Activated T-helper 1 cell treated with anti-CD3 and anti-CD28 coated beads, Interleukin-12 subunit alpha, Interleukin-12 subunit beta, Interleukin-2, Interleukin-4 antibody, amounts not matched to agents 30 ng/mL and 10 ng/mL and 1 ng/mL, durations not matched to agents 14 hours and 24 hours and 36 hours (primary cell): ENCODE measurements at regions not wholly inside any gene's neighbourhood (a gene's known extent, or its start where the extent isn't known, plus 50 kb on each side); places are given as distances from the start of the nearest gene placed in this dataset.

ENCODE experiments used
- DNase-seq: peaks from one replicate; pipeline ENCODE4 v3.0.0; 2021; ENCODE audit warnings: low spot score
- H3K27ac Mint-ChIP-seq: one replicate; pipeline ENCODE4 v1.8.0; 2021; ENCODE audit warnings: mild to moderate bottlenecking, mixed read lengths
- H3K27me3 Mint-ChIP-seq: one replicate; pipeline ENCODE4 v1.8.0; 2022; ENCODE audit warnings: mild to moderate bottlenecking, moderate library complexity, mixed read lengths; ENCODE audit not compliant: insufficient read depth
- H3K36me3 Mint-ChIP-seq: one replicate; pipeline ENCODE4 v1.8.0; 2021; ENCODE audit warnings: low read depth, mixed read lengths
- H3K4me1 Mint-ChIP-seq: one replicate; pipeline ENCODE4 v1.8.0; 2021; ENCODE audit warnings: low read depth, mixed read lengths
- H3K4me3 Mint-ChIP-seq: one replicate; pipeline ENCODE4 v1.8.0; 2021; ENCODE audit warnings: mild to moderate bottlenecking, moderate library complexity, mixed read lengths
- H3K9me3 Mint-ChIP-seq: one replicate; pipeline ENCODE4 v1.8.0; 2021; ENCODE audit warnings: mixed read lengths
- intact Hi-C: fragments of 100-400 bp; cut with micrococcal nuclease; formaldehyde crosslinking; loops from one replicate; pipeline ENCODE4 v1.15.1; 2024

DNA sequence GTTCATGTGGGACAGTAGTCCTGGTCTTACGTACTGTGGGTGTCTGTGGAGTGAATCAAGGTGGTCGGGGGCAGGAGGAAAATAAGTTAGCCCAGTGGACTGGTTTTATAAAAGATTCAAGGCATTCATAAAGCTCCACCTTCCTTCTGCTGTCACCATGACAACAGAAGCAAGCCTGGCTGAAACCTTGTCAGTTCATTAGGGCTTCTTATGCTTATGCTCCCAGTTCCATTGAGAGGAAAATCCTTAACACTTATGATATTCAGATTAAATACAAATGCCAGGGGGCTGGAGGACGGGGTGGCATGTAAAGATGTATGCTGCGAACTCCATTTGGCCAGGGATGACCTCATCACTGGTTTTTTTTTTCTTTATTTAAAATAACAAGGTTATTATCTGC lies 283.1 kb upstream of the ATP10A start:
- no peak for DNase-seq
- H3K27ac Mint-ChIP-seq = no peak overlapping the region
- no peaks in the 10 kb centered on the region for H3K36me3 Mint-ChIP-seq
- H3K4me1 Mint-ChIP-seq = no peaks in the 10 kb centered on the region
- H3K4me3 Mint-ChIP-seq = no peak overlapping the region
- no peaks in the 10 kb centered on the region for H3K9me3 Mint-ChIP-seq
- peaks cover 2% of the 10 kb centered on the region for H3K27me3 Mint-ChIP-seq
- intact Hi-C loops = no loop called here

DNA sequence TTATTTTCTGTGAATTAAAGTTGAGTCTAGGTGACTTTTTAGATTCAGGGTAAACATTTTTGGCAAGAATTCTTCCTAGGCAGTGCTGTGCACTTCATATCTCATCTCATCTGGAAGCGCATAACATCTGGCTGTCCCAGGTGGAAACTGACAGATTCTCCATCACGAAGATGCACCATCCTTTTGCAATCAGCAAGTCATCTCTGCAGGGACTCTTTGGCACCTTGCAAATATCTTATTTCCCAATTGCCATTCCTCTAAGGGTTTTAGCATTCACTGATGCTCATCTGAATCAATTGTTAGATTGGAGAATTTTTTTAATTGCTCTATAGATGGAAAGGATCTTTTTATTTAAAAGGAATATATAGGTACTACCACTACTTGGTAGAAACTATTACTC lies 282.7 kb upstream of the ATP10A start:
- H3K27me3 Mint-ChIP-seq = peaks cover 4% of the 10 kb centered on the region

DNA sequence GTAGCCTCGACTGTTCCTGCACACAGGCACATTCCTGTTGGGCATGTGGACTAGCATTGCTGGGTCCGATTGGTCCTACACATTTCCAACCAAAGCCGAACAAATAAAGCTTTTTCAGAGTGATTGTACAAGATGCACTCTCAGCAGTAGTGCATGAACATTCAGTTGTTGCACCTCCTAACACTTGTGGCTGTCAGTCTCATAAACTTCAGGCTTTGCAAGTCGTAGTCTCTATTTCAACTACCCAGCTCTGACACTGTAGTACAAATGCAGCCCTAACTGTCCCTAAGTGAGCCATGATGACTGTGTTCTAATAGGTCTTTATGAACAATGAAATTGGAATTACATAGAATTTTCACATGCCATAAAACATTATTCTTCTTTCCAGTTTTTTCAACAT lies 281.7 kb upstream of the ATP10A start:
- Mint-ChIP-seq H3K4me3 (no peak overlapping the region), H3K27me3 (peaks cover 5% of the 10 kb centered on the region), H3K9me3 (no peaks in the 10 kb centered on the region), H3K4me1 (no peaks in the 10 kb centered on the region), H3K27ac (no peak overlapping the region), H3K36me3 (no peaks in the 10 kb centered on the region)
- intact Hi-C loops = no loop called here
- DNase-seq = no peak

More for the DNA sequence above, 282.7 kb upstream of the ATP10A start:
- Mint-ChIP-seq H3K36me3 (no peaks in the 10 kb centered on the region), H3K9me3 (no peaks in the 10 kb centered on the region), H3K4me3 (no peak overlapping the region), H3K4me1 (no peaks in the 10 kb centered on the region), H3K27ac (no peak overlapping the region)
- no peak for DNase-seq
- intact Hi-C loops = no loop called here

DNA sequence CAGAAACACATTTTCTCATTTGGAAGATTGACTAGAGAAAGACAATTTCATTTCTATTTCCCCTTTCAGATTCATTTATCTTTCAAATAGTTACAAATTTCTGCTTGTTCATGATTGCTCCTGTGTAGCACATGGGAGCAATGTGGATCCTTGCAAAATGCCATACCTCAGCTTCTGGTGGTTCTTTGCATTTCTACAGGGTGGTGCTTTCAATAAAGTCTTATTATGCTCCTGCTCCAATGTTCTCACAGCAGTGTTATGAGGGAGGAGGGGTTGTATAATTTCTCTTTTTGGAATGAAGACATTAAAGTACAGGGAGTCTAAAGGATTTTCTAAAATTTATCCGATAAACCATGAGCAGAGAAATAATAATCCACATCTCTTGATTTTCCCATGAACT lies 280.1 kb upstream of the ATP10A start:
- Mint-ChIP-seq H3K9me3 (no peaks in the 10 kb centered on the region), H3K27ac (no peak overlapping the region), H3K36me3 (no peaks in the 10 kb centered on the region), H3K4me1 (no peaks in the 10 kb centered on the region), H3K27me3 (peaks cover 5% of the 10 kb centered on the region), H3K4me3 (no peak overlapping the region)
- intact Hi-C loops = no loop called here
- DNase-seq = no peak

GRCh38 chr15:26134812-26135211 lies 271.7 kb upstream of the ATP10A start:
- Mint-ChIP-seq H3K27me3 (no peaks in the 10 kb centered on the region), H3K27ac (no peak overlapping the region), H3K4me3 (no peak overlapping the region), H3K4me1 (no peaks in the 10 kb centered on the region), H3K9me3 (no peaks in the 10 kb centered on the region), H3K36me3 (no peaks in the 10 kb centered on the region)
- intact Hi-C loops = no loop called here
- DNase-seq = no peak

GRCh38 chr15:26134152-26134551 lies 271.0 kb upstream of the ATP10A start:
- Mint-ChIP-seq H3K9me3 (no peaks in the 10 kb centered on the region), H3K27me3 (no peaks in the 10 kb centered on the region), H3K4me3 (no peak overlapping the region), H3K36me3 (no peaks in the 10 kb centered on the region), H3K27ac (no peak overlapping the region), H3K4me1 (no peaks in the 10 kb centered on the region)
- intact Hi-C loops = no loop called here
- DNase-seq = no peak

GRCh38 chr15:26132811-26133210 lies 269.7 kb upstream of the ATP10A start:
- Mint-ChIP-seq H3K36me3 (no peaks in the 10 kb centered on the region), H3K27ac (no peak overlapping the region), H3K4me1 (no peaks in the 10 kb centered on the region), H3K9me3 (no peaks in the 10 kb centered on the region), H3K4me3 (no peak overlapping the region), H3K27me3 (no peaks in the 10 kb centered on the region)
- intact Hi-C loops = no loop called here
- no peak for DNase-seq

DNA sequence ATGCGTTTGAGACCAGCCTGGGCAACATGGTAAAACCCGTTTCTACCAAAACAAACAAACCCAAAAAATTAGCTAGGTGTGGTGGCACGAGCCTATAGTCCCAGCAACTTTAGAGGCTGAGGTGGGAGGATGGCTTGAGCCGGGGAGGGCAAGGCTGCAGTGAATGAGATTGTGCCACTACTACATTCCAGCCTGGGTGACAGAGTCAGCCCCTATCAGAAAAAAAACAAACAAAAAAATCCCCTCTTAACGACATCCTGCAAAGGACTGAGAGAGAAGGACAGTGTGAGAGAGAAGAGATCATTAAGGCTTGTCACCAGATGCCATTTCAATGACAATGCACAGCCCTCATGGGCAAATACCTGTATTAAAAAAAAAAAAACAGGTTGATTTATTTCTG lies 266.7 kb upstream of the ATP10A start:
- intact Hi-C loops = no loop called here
- Mint-ChIP-seq H3K27me3 (no peaks in the 10 kb centered on the region), H3K4me1 (no peaks in the 10 kb centered on the region), H3K9me3 (no peaks in the 10 kb centered on the region), H3K27ac (no peak overlapping the region), H3K36me3 (no peaks in the 10 kb centered on the region), H3K4me3 (no peak overlapping the region)
- no peak for DNase-seq

GRCh38 chr15:26128611-26129140 lies 265.5 kb upstream of the ATP10A start:
- intact Hi-C loops = no loop called here
- Mint-ChIP-seq H3K36me3 (no peaks in the 10 kb centered on the region), H3K4me1 (no peaks in the 10 kb centered on the region), H3K27ac (no peak overlapping the region), H3K9me3 (no peaks in the 10 kb centered on the region), H3K4me3 (no peak overlapping the region), H3K27me3 (no peaks in the 10 kb centered on the region)
- DNase-seq = no peak

- Mint-ChIP-seq H3K27me3 (no peaks in the 10 kb centered on the region), H3K27ac (no peak overlapping the region), H3K36me3 (no peaks in the 10 kb centered on the region), H3K4me3 (no peak overlapping the region), H3K4me1 (no peaks in the 10 kb centered on the region), H3K9me3 (no peaks in the 10 kb centered on the region)
- no peak for DNase-seq
- intact Hi-C loops = no loop called here
These were observed 263.8 kb upstream of the ATP10A start for GRCh38 chr15:26126819-26127387.

DNA sequence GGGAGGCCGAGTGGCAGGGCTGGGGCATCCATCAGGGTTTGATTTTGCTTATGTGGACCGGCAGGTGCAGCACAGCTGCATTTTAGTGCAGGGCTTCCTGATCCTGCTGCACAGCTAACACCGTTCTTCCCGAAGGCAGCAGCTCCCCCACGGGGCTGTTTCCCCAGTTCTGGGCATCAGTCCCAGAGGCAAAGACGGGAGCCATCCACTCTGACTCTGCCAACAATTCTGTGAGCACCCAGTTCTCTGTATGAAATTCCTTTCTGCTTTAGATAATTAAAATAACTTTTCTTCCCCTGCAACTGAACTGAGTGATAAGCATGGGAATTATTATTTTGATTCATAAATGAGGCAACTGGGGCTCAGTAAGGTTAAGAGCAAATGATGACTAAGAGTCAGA lies 262.9 kb upstream of the ATP10A start:
- H3K4me1 Mint-ChIP-seq = no peaks in the 10 kb centered on the region
- intact Hi-C loops = no loop called here
- no peaks in the 10 kb centered on the region for H3K9me3 Mint-ChIP-seq
- no peak overlapping the region for H3K4me3 Mint-ChIP-seq
- H3K36me3 Mint-ChIP-seq = no peaks in the 10 kb centered on the region
- no peak for DNase-seq
- no peaks in the 10 kb centered on the region for H3K27me3 Mint-ChIP-seq
- H3K27ac Mint-ChIP-seq = no peak overlapping the region

DNA sequence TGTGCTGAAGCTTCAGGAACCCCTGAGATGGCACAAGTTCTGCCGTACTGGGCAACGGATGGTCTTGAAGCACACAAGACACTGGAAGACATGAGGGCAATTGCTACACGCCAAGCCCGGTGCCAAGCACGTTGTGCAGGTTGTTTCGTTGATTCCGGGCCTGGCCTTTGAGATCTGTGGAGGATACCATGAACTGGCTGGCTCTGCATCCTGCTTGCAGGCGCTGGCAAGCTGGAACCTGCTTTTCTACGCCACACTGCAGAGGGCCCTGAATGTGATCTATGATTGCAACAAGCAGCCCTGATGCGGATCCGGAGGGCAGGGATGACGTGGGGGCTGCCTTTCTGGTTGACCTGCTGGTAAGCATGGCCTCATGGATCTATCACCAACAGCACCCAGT lies 262.5 kb upstream of the ATP10A start:
- intact Hi-C loops = no loop called here
- Mint-ChIP-seq H3K36me3 (no peaks in the 10 kb centered on the region), H3K27me3 (no peaks in the 10 kb centered on the region), H3K4me3 (no peak overlapping the region), H3K9me3 (no peaks in the 10 kb centered on the region), H3K27ac (no peak overlapping the region), H3K4me1 (no peaks in the 10 kb centered on the region)
- no peak for DNase-seq

GRCh38 chr15:26119322-26119721 lies 256.2 kb upstream of the ATP10A start:
- Mint-ChIP-seq H3K27me3 (no peaks in the 10 kb centered on the region), H3K4me3 (no peak overlapping the region), H3K4me1 (no peaks in the 10 kb centered on the region), H3K9me3 (no peaks in the 10 kb centered on the region), H3K27ac (no peak overlapping the region), H3K36me3 (no peaks in the 10 kb centered on the region)
- no peak for DNase-seq
- intact Hi-C loops = no loop called here
